ENCODE measurements at regions not wholly inside any gene's neighbourhood (a gene's known extent, or its start where the extent isn't known, plus 50 kb on each side); places are given as distances from the start of the nearest gene placed in this dataset.
"Not testable (repeated sequence)": the region's sequence is repeated elsewhere in the genome, so short reads cannot be mapped to it uniquely, and the experiment has no call there.

GRCh38 chr14:97028382-97028781 lies 231.2 kb downstream of the VRK1 start:
- no peak for DNase-seq (ENCODE audit: low read depth in 2 of 2)

GRCh38 chr14:97029800-97030199 lies 232.6 kb downstream of the VRK1 start:
- no peak for DNase-seq (ENCODE audit: low read depth in 2 of 2)

GRCh38 chr14:97031530-97031929 lies 234.3 kb downstream of the VRK1 start:
- no peak for DNase-seq (ENCODE audit: low read depth in 2 of 2)

- no peak for DNase-seq (ENCODE audit: low read depth in 2 of 2)
Measured at GRCh38 chr14:97033556-97034081, 236.4 kb downstream of the VRK1 start.

GRCh38 chr14:97036086-97036852 lies 239.1 kb downstream of the VRK1 start:
- DNase-seq (ENCODE audit: low read depth in 2 of 2), result no peak

- no peak for DNase-seq (ENCODE audit: low read depth in 2 of 2)
Measured at GRCh38 chr14:97039717-97040363, 242.7 kb downstream of the VRK1 start.

- no peak for DNase-seq (ENCODE audit: low read depth in 2 of 2)
Measured at GRCh38 chr14:97046967-97047366, 249.8 kb downstream of the VRK1 start.

- DNase-seq (ENCODE audit: low read depth in 2 of 2), result no peak
Measured at GRCh38 chr14:97052001-97052400, 254.8 kb downstream of the VRK1 start.

- DNase-seq (ENCODE audit: low read depth in 2 of 2), result no peak
Measured at GRCh38 chr14:97053941-97054340, 256.8 kb downstream of the VRK1 start.

- no peak for DNase-seq (ENCODE audit: low read depth in 2 of 2)
Measured at GRCh38 chr14:97055355-97055754, 258.2 kb downstream of the VRK1 start.

GRCh38 chr14:97056086-97056485 lies 258.9 kb downstream of the VRK1 start:
- no peak for DNase-seq (ENCODE audit: low read depth in 2 of 2)

- DNase-seq (ENCODE audit: low read depth in 2 of 2), result no peak
Measured at GRCh38 chr14:97057238-97058073, 260.3 kb downstream of the VRK1 start.

- DNase-seq (ENCODE audit: low read depth in 2 of 2), result no peak
Measured at GRCh38 chr14:97058074-97058467, 260.9 kb downstream of the VRK1 start.

- no peak for DNase-seq (ENCODE audit: low read depth in 2 of 2)
Measured at GRCh38 chr14:97058589-97058988, 261.4 kb downstream of the VRK1 start.

GRCh38 chr14:97061198-97061597 lies 264.0 kb downstream of the VRK1 start:
- DNase-seq (ENCODE audit: low read depth in 2 of 2), result no peak

- no peak for DNase-seq (ENCODE audit: low read depth in 2 of 2)
Measured at GRCh38 chr14:97061714-97062113, 264.5 kb downstream of the VRK1 start.

- DNase-seq (ENCODE audit: low read depth in 2 of 2), result no peak
Measured at GRCh38 chr14:97065305-97066067, 268.3 kb downstream of the VRK1 start.

- no peak for DNase-seq (ENCODE audit: low read depth in 2 of 2)
Measured at GRCh38 chr14:97066068-97066899, 269.1 kb downstream of the VRK1 start.

GRCh38 chr14:97068293-97068692 lies 271.1 kb downstream of the VRK1 start:
- not testable (repeated sequence) for DNase-seq (ENCODE audit: low read depth in 2 of 2)

GRCh38 chr14:97070259-97070658 lies 273.1 kb downstream of the VRK1 start:
- no peak for DNase-seq (ENCODE audit: low read depth in 2 of 2)

- no peak for DNase-seq (ENCODE audit: low read depth in 2 of 2)
Measured at GRCh38 chr14:97071177-97071576, 274.0 kb downstream of the VRK1 start.

Measured in activated CD4-positive, alpha-beta T cell treated with anti-CD3 and anti-CD28 coated beads for 24 hours (primary cell).